H1 (cell line): ENCODE measurements at regions not wholly inside any gene's neighbourhood (a gene's known extent, or its start where the extent isn't known, plus 50 kb on each side); places are given as distances from the start of the nearest gene placed in this dataset.

Experiments used
- CTCF ChIA-PET: fragments of 300-600 bp; sonication (Branson Sonifier 250); formaldehyde crosslinking; loops from one replicate; lab custom pipeline; 2021; ENCODE audit not compliant: partially characterized antibody; lab: Charles Lee
- POLR2A ChIA-PET: fragments of 300-600 bp; sonication (Branson Sonifier 250); formaldehyde crosslinking; loops from one replicate; lab custom pipeline; 2021; ENCODE audit warnings: inconsistent platforms; ENCODE audit not compliant: partially characterized antibody; lab: Charles Lee
- DNase-seq, 2 experiments: peaks; one replicate each; pipeline versions ENCODE4 v3.0.0 to v3.0.0-alpha.2; 2010 to 2022; ENCODE audit warnings: low spot score in 2 of 2, low read depth in 1 of 2, mixed read lengths in 1 of 2
- FAIRE-seq: peaks from 2 replicates; lab custom pipeline; 2011; peaks lifted over from hg19 to GRCh38; lab: Jason Lieb, UNC
- H2AFZ ChIP-seq: 2 replicates; pipeline ENCODE4 v1.8.1; 2012; ENCODE audit warnings: low read length, inconsistent platforms
- H2AK5ac ChIP-seq: 2 replicates; pipeline ENCODE4 v1.6.1; 2013; ENCODE audit warnings: low read depth, low read length
- H2BK120ac ChIP-seq: replicated peaks from 2 replicates; pipeline ENCODE3; 2013; ENCODE audit warnings: low read depth, low read length, inconsistent platforms
- H2BK12ac ChIP-seq: 2 replicates; pipeline ENCODE4 v1.6.1; 2013; ENCODE audit warnings: low read depth, low read length
- H2BK15ac ChIP-seq: 2 replicates; pipeline ENCODE4 v1.6.1; 2013; ENCODE audit warnings: low read length
- H2BK20ac ChIP-seq: 2 replicates; pipeline ENCODE4 v1.6.1; 2013; ENCODE audit warnings: low read length
- H2BK5ac ChIP-seq: 2 replicates; pipeline ENCODE4 v1.6.1; 2013; ENCODE audit warnings: low read depth, low read length
- H3K14ac ChIP-seq: 2 replicates; pipeline ENCODE4 v1.6.1; 2013; ENCODE audit warnings: inconsistent platforms; ENCODE audit not compliant: insufficient read length
- H3K18ac ChIP-seq: 2 replicates; pipeline ENCODE4 v1.6.1; 2013; ENCODE audit warnings: low read length; ENCODE audit errors: extremely low read depth
- H3K23ac ChIP-seq: 2 replicates; pipeline ENCODE4 v1.6.1; 2013; ENCODE audit warnings: inconsistent platforms; ENCODE audit not compliant: insufficient read length
- H3K23me2 ChIP-seq: 2 replicates; pipeline ENCODE4 v1.6.1; 2013; ENCODE audit warnings: low read depth, low read length
- H3K27ac ChIP-seq: 2 replicates; pipeline ENCODE4 v1.6.1; 2011; ENCODE audit warnings: low read depth, low read length, inconsistent platforms
- H3K27me3 ChIP-seq, 4 experiments: replicated peaks in 1 of 4; 1 replicate in 1 of 4; 2 replicates in 3 of 4; pipeline versions ENCODE4 v1.6.1 to v1.8.1; 2011 to 2013; ENCODE audit warnings: low read length in 3 of 4, mild to moderate bottlenecking in 3 of 4, inconsistent platforms in 2 of 4, mixed read lengths in 2 of 4, moderate library complexity in 1 of 4; ENCODE audit not compliant: control insufficient read depth in 3 of 4, insufficient read depth in 3 of 4; ENCODE audit errors: extremely low read depth in 1 of 4
- H3K36me3 ChIP-seq, 4 experiments: 2 replicates each; pipeline versions ENCODE4 v1.6.1 to v1.8.1; 2011 to 2013; ENCODE audit warnings: mild to moderate bottlenecking in 4 of 4, low read length in 3 of 4, moderate library complexity in 2 of 4, control low read depth in 1 of 4, inconsistent platforms in 1 of 4; ENCODE audit not compliant: insufficient read depth in 4 of 4, control insufficient read depth in 2 of 4
- H3K4ac ChIP-seq: replicated peaks from 2 replicates; pipeline ENCODE3; 2013; ENCODE audit warnings: low read length, low read depth, mixed read lengths, inconsistent platforms; ENCODE audit not compliant: insufficient read length
- H3K4me1 ChIP-seq, 4 experiments: replicated peaks in 1 of 4; 1 replicate in 1 of 4; 2 replicates in 3 of 4; pipeline versions ENCODE4 v1.6.1 to v1.8.1; 2011 to 2013; ENCODE audit warnings: low read length in 3 of 4, inconsistent platforms in 2 of 4, mixed read lengths in 1 of 4; ENCODE audit not compliant: insufficient read depth in 4 of 4, control insufficient read depth in 3 of 4
- H3K4me2 ChIP-seq, 2 experiments: 2 replicates each; pipeline versions ENCODE4 v1.6.1 to v1.8.1; 2011 to 2013; ENCODE audit warnings: low read depth in 2 of 2, low read length in 2 of 2, control low read depth in 1 of 2, inconsistent platforms in 1 of 2, mild to moderate bottlenecking in 1 of 2; ENCODE audit not compliant: insufficient read depth in 1 of 2
- H3K4me3 ChIP-seq, 4 experiments: fragments of 200-600, 300-600 bp in 1 of 4; sonication (generic), shearing (Covaris generic), sonication (Bioruptor Twin) in 1 of 4; 2 replicates each; pipeline versions ENCODE4 v1.5.1 to v1.8.1; 2011 to 2016; ENCODE audit warnings: low read length in 4 of 4, low read depth in 3 of 4, control low read depth in 2 of 4, inconsistent platforms in 2 of 4, mild to moderate bottlenecking in 2 of 4, mixed read lengths in 1 of 4, moderate library complexity in 1 of 4; ENCODE audit not compliant: insufficient read depth in 2 of 4; ENCODE audit errors: extremely low read depth in 1 of 4
- H3K56ac ChIP-seq: replicated peaks from 2 replicates; pipeline ENCODE3; 2013; ENCODE audit warnings: low read depth, mild to moderate bottlenecking, mixed read lengths, low read length, inconsistent platforms; ENCODE audit not compliant: insufficient read length
- H3K79me1 ChIP-seq: 2 replicates; pipeline ENCODE4 v1.6.1; 2013; ENCODE audit warnings: low read depth, low read length, control low read depth
- H3K79me2 ChIP-seq, 2 experiments: 2 replicates each; pipeline versions ENCODE4 v1.6.1 to v1.8.1; 2012 to 2013; ENCODE audit warnings: low read length in 2 of 2, mild to moderate bottlenecking in 2 of 2, inconsistent platforms in 1 of 2; ENCODE audit not compliant: insufficient read depth in 2 of 2, control insufficient read depth in 1 of 2
- H3K9ac ChIP-seq, 4 experiments: replicated peaks in 1 of 4; 1 replicate in 1 of 4; 2 replicates in 3 of 4; pipeline versions ENCODE4 v1.6.1 to v1.8.1; 2011 to 2013; ENCODE audit warnings: low read depth in 3 of 4, low read length in 3 of 4, control low read depth in 2 of 4, mild to moderate bottlenecking in 2 of 4, moderate library complexity in 2 of 4, inconsistent platforms in 1 of 4; ENCODE audit errors: extremely low read depth in 1 of 4
- H3K9me3 ChIP-seq, 2 experiments: 2 replicates each; pipeline versions ENCODE4 v1.6.1 to v1.8.1; 2012 to 2013; ENCODE audit warnings: mild to moderate bottlenecking in 2 of 2, moderate library complexity in 2 of 2, control low read depth in 1 of 2, inconsistent platforms in 1 of 2, low read depth in 1 of 2, low read length in 1 of 2, mixed read lengths in 1 of 2; ENCODE audit not compliant: insufficient read depth in 2 of 2
- H4K20me1 ChIP-seq, 2 experiments: replicated peaks in 1 of 2; 2 replicates each; pipeline versions ENCODE3 to v1.8.1; 2011 to 2013; ENCODE audit warnings: inconsistent platforms in 2 of 2, low read length in 2 of 2, mild to moderate bottlenecking in 1 of 2; ENCODE audit not compliant: insufficient read depth in 2 of 2, control insufficient read depth in 1 of 2
- H4K5ac ChIP-seq: 2 replicates; pipeline ENCODE4 v1.6.1; 2013; ENCODE audit warnings: low read length, low read depth, mixed read lengths, inconsistent platforms; ENCODE audit not compliant: insufficient read length
- H4K8ac ChIP-seq: 2 replicates; pipeline ENCODE4 v1.8.0; 2013; ENCODE audit warnings: mild to moderate bottlenecking, moderate library complexity, low read length, inconsistent platforms; ENCODE audit not compliant: insufficient read depth; ENCODE audit errors: extremely low read depth
- H4K91ac ChIP-seq: replicated peaks from 2 replicates; pipeline ENCODE3; 2013; ENCODE audit warnings: low read length, mixed read lengths, inconsistent platforms; ENCODE audit not compliant: insufficient read length
- CHD1 ChIP-seq: IDR thresholded peaks from 2 replicates; pipeline ENCODE4 v1.6.1; 2012; ENCODE audit warnings: low read depth, low read length, improper control_type of control experiment
- GTF2F1 ChIP-seq: IDR thresholded peaks from 2 replicates; pipeline ENCODE4 v1.6.1; 2012; ENCODE audit warnings: low read depth, low read length, improper control_type of control experiment, borderline replicate concordance
- RAD21 ChIP-seq, 2 experiments: IDR thresholded peaks in 1 of 2; conservative IDR thresholded peaks in 1 of 2; 2 replicates each; pipeline ENCODE4 v1.6.1; 2011; ENCODE audit warnings: low read depth in 2 of 2, low read length in 2 of 2, improper control_type of control experiment in 1 of 2, inconsistent platforms in 1 of 2, mild to moderate bottlenecking in 1 of 2, moderate library complexity in 1 of 2
- SRF ChIP-seq: IDR thresholded peaks from 2 replicates; pipeline ENCODE4 v1.6.1; 2011; ENCODE audit warnings: mild to moderate bottlenecking, low read depth, low read length, moderate library complexity
- WGBS, 2 experiments: shearing (Covaris generic) in 1 of 2; methylation state at CpG; one replicate each; pipeline versions ENCODE4 v1.1.6 to v1.1.7; 2013 to 2015; ENCODE audit warnings: low lambda C conversion rate in 2 of 2, mixed read lengths in 2 of 2, inconsistent platforms in 1 of 2, low coverage in 1 of 2, missing lambda C conversion rate in 1 of 2; ENCODE audit not compliant: insufficient replicate concordance in 2 of 2, insufficient coverage in 1 of 2, insufficient read length in 1 of 2; ENCODE audit errors: extremely low coverage in 1 of 2, missing lambda C conversion rate in 1 of 2; 5-methylcytosine and 5-hydroxymethylcytosine counted together
- TF ChIP-seq, protein P1 (sequence below), 3 experiments: IDR thresholded peaks; 1 replicate in 2 of 3; 2 replicates in 1 of 3; pipeline versions ENCODE4 v1.5.1 to v1.6.1; 2011; ENCODE audit warnings: low read length in 3 of 3, mild to moderate bottlenecking in 3 of 3, inconsistent platforms in 2 of 3, low read depth in 1 of 3, moderate library complexity in 1 of 3; ENCODE audit not compliant: insufficient read depth in 1 of 3; ENCODE audit errors: control extremely low read depth in 1 of 3

DNA sequence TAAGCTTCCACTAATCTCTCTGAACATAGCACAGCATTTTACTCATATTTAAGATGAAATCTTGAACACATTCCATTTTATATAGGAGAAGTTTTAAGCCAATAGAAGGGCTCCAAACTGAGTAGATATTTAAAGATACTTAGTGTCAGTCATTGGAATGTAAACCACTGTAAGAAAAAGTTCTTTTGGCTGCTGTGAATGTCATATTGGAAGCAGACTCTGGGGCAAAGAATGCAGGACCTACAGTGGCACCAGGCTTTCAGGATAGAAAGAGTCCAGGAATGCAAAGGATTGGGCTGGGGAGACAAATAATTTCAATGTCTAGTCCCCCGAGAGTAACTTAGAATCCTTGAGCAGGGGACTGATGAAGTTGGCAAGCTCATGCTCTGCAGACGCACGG is 1047.7 kb downstream of the STIM2 start:
- Histone ChIP-seq H2BK5ac (no peak overlapping the region), H2BK20ac (no peak overlapping the region), H3K79me1 (no peaks in the 10 kb centered on the region), H3K23ac (no peak overlapping the region), H3K14ac (no peak overlapping the region), H2AK5ac (no peak overlapping the region), H3K4ac (no peak overlapping the region), H3K79me2 (no peaks in the 10 kb centered on the region), H3K27me3 (no peaks in the 10 kb centered on the region), H2BK12ac (no peak overlapping the region), H4K8ac (no peak overlapping the region), H3K18ac (no peak overlapping the region), H3K36me3 (no peaks in the 10 kb centered on the region), H2BK120ac (no peak overlapping the region), H3K4me1 (peaks cover 0 to 3% (median 1%) of the 10 kb centered on the region in 4 experiments; a peak in 1 of 7 replicates), H3K4me3 (no peak overlapping the region), H3K27ac (no peak overlapping the region), H4K91ac (no peak overlapping the region), H3K9ac (no peak overlapping the region), H3K23me2 (no peaks in the 10 kb centered on the region), H2BK15ac (no peak overlapping the region), H2AFZ (no peak overlapping the region), H4K5ac (no peak overlapping the region), H3K9me3 (no peaks in the 10 kb centered on the region), H3K56ac (no peak overlapping the region), H4K20me1 (no peaks in the 10 kb centered on the region), H3K4me2 (no peak overlapping the region)
- WGBS, 2 experiments: 90% methylated on average over 3 of the region's 3 CpGs; no CpG with 5 or more reads in 1 of the 2 experiments
- CTCF ChIA-PET: interaction anchor here (0.8 to 1.4 kb wide), 3 partner anchors 9 to 205 kb away, joined by 3 to 4 read pairs (median 4); no protein-coding TSS in a partner anchor
- FAIRE-seq (no peak), DNase-seq (no peak)
- POLR2A ChIA-PET: no interaction called here
- TF ChIP-seq RAD21 (IDR thresholded peaks at IDR 0.05 in 1 of 2, conservative IDR thresholded peaks at IDR 0.05 in 1 of 2; ENCODE audit: low read depth in 2 of 2, low read length in 2 of 2) (no peak), CHD1 (no peak), SRF (no peak), GTF2F1 (no peak)
- TF ChIP-seq, protein P1, sequence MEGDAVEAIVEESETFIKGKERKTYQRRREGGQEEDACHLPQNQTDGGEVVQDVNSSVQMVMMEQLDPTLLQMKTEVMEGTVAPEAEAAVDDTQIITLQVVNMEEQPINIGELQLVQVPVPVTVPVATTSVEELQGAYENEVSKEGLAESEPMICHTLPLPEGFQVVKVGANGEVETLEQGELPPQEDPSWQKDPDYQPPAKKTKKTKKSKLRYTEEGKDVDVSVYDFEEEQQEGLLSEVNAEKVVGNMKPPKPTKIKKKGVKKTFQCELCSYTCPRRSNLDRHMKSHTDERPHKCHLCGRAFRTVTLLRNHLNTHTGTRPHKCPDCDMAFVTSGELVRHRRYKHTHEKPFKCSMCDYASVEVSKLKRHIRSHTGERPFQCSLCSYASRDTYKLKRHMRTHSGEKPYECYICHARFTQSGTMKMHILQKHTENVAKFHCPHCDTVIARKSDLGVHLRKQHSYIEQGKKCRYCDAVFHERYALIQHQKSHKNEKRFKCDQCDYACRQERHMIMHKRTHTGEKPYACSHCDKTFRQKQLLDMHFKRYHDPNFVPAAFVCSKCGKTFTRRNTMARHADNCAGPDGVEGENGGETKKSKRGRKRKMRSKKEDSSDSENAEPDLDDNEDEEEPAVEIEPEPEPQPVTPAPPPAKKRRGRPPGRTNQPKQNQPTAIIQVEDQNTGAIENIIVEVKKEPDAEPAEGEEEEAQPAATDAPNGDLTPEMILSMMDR (IDR thresholded peaks at IDR 0.05; ENCODE audit: control extremely low read depth in 1 of 3, insufficient read depth in 1 of 3, low read depth in 1 of 3, low read length in 3 of 3): no peak
